Subcutaneous abdominal adipose tissue (tissue), 5 donors: ENCODE measurements at regions not wholly inside any gene's neighbourhood (a gene's known extent, or its start where the extent isn't known, plus 50 kb on each side); places are given as distances from the start of the nearest gene placed in this dataset.
A peak's percentile ranks its signal among the peaks of the same experiment; 100 is the strongest.
"Not testable (repeated sequence)": the region's sequence is repeated elsewhere in the genome, so short reads cannot be mapped to it uniquely, and the experiment has no call there.

ENCODE experiments used
- H3K27ac ChIP-seq: one replicate; pipeline ENCODE4 v1.7.0; 2013; ENCODE audit warnings: low read depth, mild to moderate bottlenecking, inconsistent platforms, low read length, moderate library complexity
- H3K27me3 ChIP-seq, 5 donors: one replicate each; pipeline ENCODE4 v1.7.0; 2013; ENCODE audit warnings: low read length in 5 of 5, inconsistent platforms in 1 of 5; ENCODE audit not compliant: control insufficient read depth in 5 of 5, insufficient read depth in 4 of 5
- H3K36me3 ChIP-seq, 5 donors: one replicate each; pipeline ENCODE4 v1.7.0; 2013; ENCODE audit warnings: low read length in 5 of 5; ENCODE audit not compliant: control insufficient read depth in 5 of 5, insufficient read depth in 5 of 5
- H3K4me1 ChIP-seq, 5 donors: one replicate each; pipeline ENCODE4 v1.7.0; 2013; ENCODE audit warnings: low read length in 5 of 5, mild to moderate bottlenecking in 3 of 5, moderate library complexity in 1 of 5; ENCODE audit not compliant: control insufficient read depth in 5 of 5, insufficient read depth in 5 of 5
- H3K4me3 ChIP-seq, 5 donors: one replicate each; pipeline ENCODE4 v1.7.0; 2013; ENCODE audit warnings: low read length in 5 of 5, low read depth in 1 of 5
- H3K9ac ChIP-seq, 5 donors: one replicate each; pipeline ENCODE4 v1.7.0; 2013; ENCODE audit warnings: low read length in 5 of 5, mild to moderate bottlenecking in 4 of 5, moderate library complexity in 3 of 5
- H3K9me3 ChIP-seq, 5 donors: one replicate each; pipeline ENCODE4 v1.7.0; 2013; ENCODE audit warnings: low read length in 5 of 5; ENCODE audit not compliant: control insufficient read depth in 5 of 5
- donor health status: healthy.
- donor health status: healthy.
- donor health status: healthy.
- donor health status: healthy.
- donor health status: healthy.

DNA sequence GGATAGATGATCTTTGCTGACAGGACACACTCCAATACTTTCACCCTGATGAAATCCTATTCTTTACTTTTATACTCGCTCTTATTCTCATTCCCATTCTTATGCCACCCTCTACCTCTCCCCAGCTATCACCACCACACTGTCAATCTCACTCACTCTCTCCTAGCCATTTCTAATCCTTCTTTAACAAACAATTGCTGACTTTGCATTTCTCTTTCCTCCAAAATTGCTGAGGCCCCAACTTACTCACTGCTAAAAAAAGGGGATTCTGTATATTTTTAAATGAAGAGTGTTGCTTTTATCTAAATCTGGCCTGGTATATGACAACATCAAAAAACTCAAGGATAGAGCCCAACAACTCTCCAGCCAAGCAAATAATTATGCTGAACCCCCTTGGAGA is 515.4 kb downstream of the MATN1 start:
- not testable (repeated sequence) for H3K4me1 ChIP-seq, H3K9ac ChIP-seq, H3K4me3 ChIP-seq, H3K27ac ChIP-seq, H3K27me3 ChIP-seq, H3K9me3 ChIP-seq, H3K36me3 ChIP-seq

DNA sequence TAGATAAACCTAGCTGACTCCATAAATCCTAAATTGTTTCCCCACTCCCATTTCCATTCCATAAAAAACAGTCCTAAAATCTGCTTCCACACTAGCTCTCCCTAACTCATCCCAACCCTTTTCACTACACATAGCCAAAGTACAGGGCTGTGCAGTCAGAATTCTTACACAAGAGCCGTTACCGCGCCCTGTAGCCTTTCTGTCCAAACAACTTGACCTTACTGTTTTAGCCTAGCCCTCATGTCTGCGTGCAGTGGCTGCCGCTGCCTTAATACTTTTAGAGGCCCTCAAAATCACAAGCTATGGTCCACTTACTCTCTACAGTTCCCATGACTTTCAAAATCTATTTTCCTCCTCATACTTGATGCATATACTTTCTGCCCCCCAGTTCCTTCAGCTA is 516.8 kb downstream of the MATN1 start:
- H3K36me3 ChIP-seq, H3K27ac ChIP-seq, H3K4me1 ChIP-seq, H3K9me3 ChIP-seq, H3K9ac ChIP-seq, H3K4me3 ChIP-seq, H3K27me3 ChIP-seq: not testable (repeated sequence)

DNA sequence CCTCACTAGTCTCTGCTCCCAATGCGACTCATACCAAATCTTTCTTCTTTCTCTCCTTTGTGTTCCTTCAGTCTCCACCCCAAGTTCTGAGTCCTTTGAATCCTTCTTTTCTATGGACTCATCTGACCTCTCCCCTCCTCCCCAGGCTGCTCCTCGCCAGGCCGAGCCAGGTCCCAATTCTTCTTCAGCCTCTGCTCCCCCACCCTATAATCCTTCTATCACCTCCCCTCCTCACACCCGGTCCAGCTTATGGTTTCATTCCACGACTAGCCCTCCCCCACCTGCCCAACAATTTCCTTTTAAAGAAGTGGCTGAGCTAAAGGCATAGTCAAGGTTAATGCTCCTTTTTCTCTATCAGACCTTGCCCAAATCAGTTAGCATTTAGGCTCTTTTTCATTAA is 518.5 kb downstream of the MATN1 start:
- H3K36me3 ChIP-seq, H3K4me1 ChIP-seq, H3K27me3 ChIP-seq, H3K4me3 ChIP-seq, H3K9me3 ChIP-seq, H3K27ac ChIP-seq, H3K9ac ChIP-seq: not testable (repeated sequence)

DNA sequence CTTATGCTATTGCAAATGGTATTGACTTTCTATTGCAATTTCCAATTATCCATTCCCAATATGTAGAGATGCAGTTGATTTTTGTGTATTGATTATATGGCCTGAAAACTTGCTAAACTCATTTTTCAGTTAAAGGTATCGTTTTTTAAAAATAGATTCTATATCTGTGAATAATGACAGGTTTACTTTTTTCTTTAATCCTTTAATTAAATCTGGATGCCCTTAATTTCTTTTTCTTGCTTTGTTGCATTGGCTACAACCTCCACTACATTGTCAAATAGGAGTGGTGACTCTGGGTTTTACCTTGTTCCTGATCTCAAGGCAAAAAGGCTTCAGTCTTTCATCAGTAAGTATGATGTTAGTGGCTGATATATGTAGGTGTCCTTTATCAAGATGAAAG is 522.4 kb downstream of the MATN1 start:
- no peaks in the 10 kb centered on the region for H3K36me3 ChIP-seq
- peaks cover 0 to 9% (median 7%) of the 10 kb centered on the region in 5 donors for H3K27me3 ChIP-seq
- no peak overlapping the region for H3K27ac ChIP-seq
- peaks cover 0 to 16% (median 0%) of the 10 kb centered on the region in 5 donors for H3K4me1 ChIP-seq
- H3K9me3 ChIP-seq: peaks cover 0 to 6% (median 0%) of the 10 kb centered on the region in 5 donors
- H3K9ac ChIP-seq: no peak overlapping the region
- H3K4me3 ChIP-seq: no peak overlapping the region

DNA sequence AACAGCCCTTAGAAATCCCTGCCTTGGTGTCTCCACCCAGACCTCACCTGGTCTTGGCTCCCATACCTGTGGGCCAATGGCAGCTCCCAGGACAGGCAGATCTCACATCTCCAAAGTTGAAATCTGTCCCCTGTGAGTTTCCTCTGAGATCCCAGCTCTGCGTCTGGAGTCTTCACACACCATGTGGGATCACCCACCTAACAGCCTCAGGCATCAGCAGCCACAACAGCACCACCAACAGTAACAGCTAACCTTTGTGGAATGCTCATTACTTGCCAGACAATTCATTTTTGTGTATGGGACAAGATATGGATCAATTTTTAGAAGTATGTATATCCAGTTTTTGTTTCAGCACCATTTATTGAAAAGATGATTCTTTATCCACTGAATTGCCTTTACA is 523.2 kb downstream of the MATN1 start:
- peaks cover 0 to 11% (median 7%) of the 10 kb centered on the region in 5 donors for H3K27me3 ChIP-seq
- no peak overlapping the region for H3K4me3 ChIP-seq
- H3K27ac ChIP-seq: no peak overlapping the region
- H3K36me3 ChIP-seq: no peaks in the 10 kb centered on the region
- peaks cover 0 to 16% (median 0%) of the 10 kb centered on the region in 5 donors for H3K4me1 ChIP-seq
- H3K9me3 ChIP-seq: peaks cover 0 to 6% (median 0%) of the 10 kb centered on the region in 5 donors
- H3K9ac ChIP-seq: no peak overlapping the region

DNA sequence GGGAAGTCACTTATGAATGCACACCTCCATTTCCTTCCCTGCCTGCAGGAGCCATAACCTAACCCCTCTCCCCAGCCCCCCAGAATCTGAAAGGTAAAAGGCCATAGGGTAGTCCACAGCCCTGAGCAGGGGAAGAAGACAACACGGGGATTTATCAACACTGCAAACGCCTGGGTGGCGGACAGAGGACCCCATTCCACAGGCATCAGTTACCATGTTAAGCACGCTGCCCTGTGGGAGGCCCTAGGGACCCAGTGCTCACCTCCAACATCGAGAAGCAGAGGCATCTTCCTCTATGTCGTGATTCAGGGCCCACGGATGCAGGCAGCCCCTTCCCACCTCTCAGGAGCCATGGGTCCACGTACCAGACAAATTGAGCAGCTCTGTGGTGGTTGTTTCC is 523.8 kb downstream of the MATN1 start:
- H3K27me3 ChIP-seq: peaks cover 0 to 11% (median 7%) of the 10 kb centered on the region in 5 donors
- H3K4me1 ChIP-seq: peaks cover 0 to 18% (median 0%) of the 10 kb centered on the region in 5 donors
- H3K27ac ChIP-seq: no peak overlapping the region
- H3K9ac ChIP-seq: no peak overlapping the region
- H3K36me3 ChIP-seq: no peaks in the 10 kb centered on the region
- no peak overlapping the region for H3K4me3 ChIP-seq
- peaks cover 0 to 6% (median 0%) of the 10 kb centered on the region in 5 donors for H3K9me3 ChIP-seq

DNA sequence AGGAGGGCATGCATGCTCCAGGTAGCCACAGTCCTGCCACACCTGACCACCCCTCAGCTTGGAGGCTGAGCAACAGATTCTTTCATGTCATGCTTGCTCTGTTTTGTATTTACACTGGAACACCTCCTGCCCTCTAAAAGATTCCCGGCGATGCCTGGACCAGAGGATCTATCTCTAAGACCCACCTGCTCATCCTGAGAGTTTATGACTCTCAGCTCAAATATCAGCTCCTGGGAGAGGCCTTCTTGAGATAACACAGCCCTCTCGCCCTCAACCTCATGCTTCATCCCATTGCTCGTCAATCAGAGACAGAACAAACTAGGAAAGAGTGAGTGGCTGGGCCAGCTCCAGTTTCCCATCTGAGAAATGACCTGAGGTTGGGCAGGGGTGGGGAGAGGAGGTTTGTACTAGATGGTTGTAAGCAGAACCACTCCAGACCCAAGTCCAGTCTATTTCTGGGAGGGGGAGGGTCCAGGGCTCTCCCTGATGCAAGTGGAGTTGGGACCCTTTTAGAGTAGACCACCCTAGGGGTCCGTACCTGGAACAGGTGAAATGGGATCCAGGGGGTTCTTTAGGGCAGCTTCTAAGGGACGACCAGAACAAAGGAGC is 524.5 kb downstream of the MATN1 start:
- Histone ChIP-seq H3K27me3 (peaks cover 0 to 12% (median 7%) of the 10 kb centered on the region in 5 donors), H3K9ac (no peak overlapping the region), H3K4me3 (no peak overlapping the region), H3K9me3 (peaks cover 0 to 6% (median 0%) of the 10 kb centered on the region in 5 donors), H3K4me1 (peaks cover 0 to 19% (median 0%) of the 10 kb centered on the region in 5 donors), H3K36me3 (no peaks in the 10 kb centered on the region), H3K27ac (no peak overlapping the region)

DNA sequence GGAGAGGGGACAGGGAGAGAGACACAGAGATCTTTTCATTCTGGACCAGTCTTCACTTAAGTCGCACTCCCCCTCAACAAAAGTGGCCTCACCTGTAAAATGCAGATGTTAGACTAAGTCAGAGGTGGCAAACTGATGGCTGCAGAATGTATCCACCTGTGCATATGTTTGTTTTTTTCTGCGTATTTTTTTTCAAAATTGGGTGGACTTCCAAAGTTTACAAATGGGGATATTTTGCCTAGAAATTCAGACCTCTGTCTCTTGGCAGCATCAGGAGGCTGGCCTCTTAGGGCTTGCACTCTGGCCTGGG is 525.0 kb downstream of the MATN1 start:
- Histone ChIP-seq H3K27me3 (peaks cover 0 to 12% (median 7%) of the 10 kb centered on the region in 5 donors), H3K27ac (no peak overlapping the region), H3K36me3 (no peaks in the 10 kb centered on the region), H3K9ac (no peak overlapping the region), H3K9me3 (peaks cover 0 to 6% (median 0%) of the 10 kb centered on the region in 5 donors), H3K4me1 (peaks cover 0 to 19% (median 0%) of the 10 kb centered on the region in 5 donors), H3K4me3 (no peak overlapping the region)

DNA sequence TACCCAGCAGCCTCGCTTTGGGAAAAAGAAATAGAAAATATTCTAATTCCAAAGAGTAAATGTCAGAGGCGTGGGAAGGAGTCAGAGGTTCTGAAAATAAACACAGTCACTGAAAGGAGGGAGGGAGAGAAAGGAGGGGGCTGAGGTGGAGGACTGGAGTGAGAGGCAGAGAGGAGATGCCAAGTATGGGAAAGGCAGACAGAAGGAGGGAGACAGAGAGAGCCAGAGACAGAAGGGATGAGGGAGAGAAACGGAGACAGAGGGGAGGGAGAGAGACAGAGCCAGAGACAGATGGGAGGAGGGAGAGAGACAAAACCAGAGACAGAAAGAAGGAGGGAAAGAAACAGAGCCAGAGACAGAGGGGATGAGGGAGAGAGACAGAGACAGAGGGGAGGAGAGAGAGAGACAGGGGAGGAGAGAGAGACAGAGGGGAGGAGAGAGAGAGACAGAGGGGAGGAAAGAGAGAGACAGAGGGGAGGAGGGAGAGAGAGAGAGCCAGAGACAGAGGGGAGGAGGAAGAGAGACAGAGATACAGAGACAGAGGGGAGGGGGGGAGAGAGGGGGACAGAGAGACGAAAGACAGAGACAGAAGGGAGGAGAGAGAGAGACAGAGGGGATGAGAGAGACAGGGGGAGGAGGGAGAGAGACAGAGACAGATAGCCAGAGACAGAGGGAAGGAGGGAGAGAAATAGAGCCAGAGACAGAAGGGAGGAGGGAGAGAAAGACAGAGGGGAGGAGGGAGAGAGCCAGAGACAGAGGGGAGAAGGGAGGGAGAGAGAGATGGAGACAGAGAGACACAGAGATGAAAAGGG is 525.5 kb downstream of the MATN1 start:
- Histone ChIP-seq H3K9me3 (peaks cover 0 to 6% (median 0%) of the 10 kb centered on the region in 5 donors), H3K4me1 (peaks cover 0 to 19% (median 0%) of the 10 kb centered on the region in 5 donors), H3K27ac (no peak overlapping the region), H3K27me3 (peaks cover 0 to 12% (median 7%) of the 10 kb centered on the region in 5 donors), H3K4me3 (no peak overlapping the region), H3K36me3 (no peaks in the 10 kb centered on the region), H3K9ac (no peak overlapping the region)

DNA sequence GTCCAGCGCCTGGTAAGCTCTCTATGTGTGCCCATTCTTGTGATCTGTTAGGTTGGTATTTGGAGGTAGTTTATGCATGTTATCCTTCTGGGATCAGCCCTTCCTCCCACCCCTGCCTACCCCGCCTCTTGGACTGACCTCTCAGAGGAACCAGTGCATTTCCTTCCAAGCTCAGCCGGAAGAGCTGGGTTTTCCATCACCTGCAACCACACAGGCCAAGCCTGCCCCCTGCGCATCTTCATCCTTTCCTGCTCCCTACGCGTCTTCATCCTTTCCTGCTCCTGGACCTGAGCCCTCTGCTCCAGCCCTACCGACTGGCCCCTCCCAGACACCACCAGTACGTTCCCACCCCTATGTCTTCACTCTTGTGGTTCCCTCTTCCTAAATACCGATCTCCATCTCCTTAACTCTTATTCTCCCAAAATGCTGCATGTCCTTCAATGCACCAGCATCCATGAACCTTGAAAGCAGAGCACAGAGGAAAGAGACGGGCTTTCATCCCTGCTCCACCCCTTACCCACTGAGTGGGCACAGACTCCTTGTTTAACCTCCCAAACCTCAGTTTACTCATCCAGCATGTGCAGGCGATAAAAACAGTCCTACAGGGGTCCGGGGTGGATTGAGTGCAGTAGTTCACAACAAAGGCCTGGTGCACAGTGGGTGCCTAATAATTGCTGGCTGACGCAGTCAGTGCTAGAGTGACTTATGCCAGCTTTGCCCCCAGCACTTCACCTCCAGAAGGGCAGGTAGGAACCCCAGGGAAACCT is 526.3 kb downstream of the MATN1 start:
- H3K4me1 ChIP-seq: peaks cover 0 to 19% (median 0%) of the 10 kb centered on the region in 5 donors
- H3K36me3 ChIP-seq: no peaks in the 10 kb centered on the region
- H3K9ac ChIP-seq: no peak overlapping the region
- H3K27me3 ChIP-seq: peaks cover 0 to 12% (median 7%) of the 10 kb centered on the region in 5 donors
- no peak overlapping the region for H3K27ac ChIP-seq
- H3K9me3 ChIP-seq: peaks cover 0 to 6% (median 0%) of the 10 kb centered on the region in 5 donors
- peak overlapping the region in 1 of 5 donors; percentile 7 for H3K4me3 ChIP-seq
